Omental fat pad (tissue), 3 donors: ENCODE measurements at regions not wholly inside any gene's neighbourhood (a gene's known extent, or its start where the extent isn't known, plus 50 kb on each side); places are given as distances from the start of the nearest gene placed in this dataset.

Experiments used
- ATAC-seq: fragments of 150-250 bp; one replicate; pipeline ENCODE4 v1.9.1; 2016; ENCODE audit warnings: mild to moderate bottlenecking, moderate library complexity; ENCODE audit not compliant: low FRiP score
- DNase-seq: peaks from one replicate; pipeline ENCODE4 v3.0.0-alpha.2; 2019; ENCODE audit warnings: low spot score
- TF ChIP-seq, protein P1 (sequence below), 3 donors: fragments of 450-650 bp; IDR thresholded peaks; one replicate each; pipeline ENCODE4 v1.5.1; 2016 to 2017; ENCODE audit warnings: antibody characterized with exemption in 3 of 3, mild to moderate bottlenecking in 3 of 3, moderate library complexity in 2 of 3

DNA sequence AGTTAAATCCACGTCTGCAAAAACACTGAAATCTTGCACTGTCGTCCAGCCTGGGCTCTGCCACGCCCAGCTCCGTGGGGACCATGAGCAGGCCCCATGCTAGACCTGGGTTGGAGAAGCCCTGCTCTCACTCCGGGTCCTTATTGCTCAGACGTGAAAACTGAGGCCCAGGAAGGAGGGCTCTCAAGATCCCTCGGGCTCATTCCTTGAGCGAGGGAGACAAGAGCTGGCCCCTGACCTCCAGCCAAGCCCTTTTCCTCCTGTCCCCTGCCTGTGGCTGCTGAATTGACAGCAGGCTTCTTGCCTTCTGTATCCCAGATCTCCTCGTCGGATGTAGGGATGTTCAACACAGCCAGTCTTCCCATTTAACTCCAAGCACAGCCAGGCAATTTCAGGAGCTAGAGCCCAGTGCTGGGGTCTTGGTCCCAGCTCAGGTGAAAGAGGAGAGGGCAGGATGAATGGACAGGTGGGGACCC lies 109.5 kb downstream of the CPZ start:
- TF ChIP-seq, protein P1, sequence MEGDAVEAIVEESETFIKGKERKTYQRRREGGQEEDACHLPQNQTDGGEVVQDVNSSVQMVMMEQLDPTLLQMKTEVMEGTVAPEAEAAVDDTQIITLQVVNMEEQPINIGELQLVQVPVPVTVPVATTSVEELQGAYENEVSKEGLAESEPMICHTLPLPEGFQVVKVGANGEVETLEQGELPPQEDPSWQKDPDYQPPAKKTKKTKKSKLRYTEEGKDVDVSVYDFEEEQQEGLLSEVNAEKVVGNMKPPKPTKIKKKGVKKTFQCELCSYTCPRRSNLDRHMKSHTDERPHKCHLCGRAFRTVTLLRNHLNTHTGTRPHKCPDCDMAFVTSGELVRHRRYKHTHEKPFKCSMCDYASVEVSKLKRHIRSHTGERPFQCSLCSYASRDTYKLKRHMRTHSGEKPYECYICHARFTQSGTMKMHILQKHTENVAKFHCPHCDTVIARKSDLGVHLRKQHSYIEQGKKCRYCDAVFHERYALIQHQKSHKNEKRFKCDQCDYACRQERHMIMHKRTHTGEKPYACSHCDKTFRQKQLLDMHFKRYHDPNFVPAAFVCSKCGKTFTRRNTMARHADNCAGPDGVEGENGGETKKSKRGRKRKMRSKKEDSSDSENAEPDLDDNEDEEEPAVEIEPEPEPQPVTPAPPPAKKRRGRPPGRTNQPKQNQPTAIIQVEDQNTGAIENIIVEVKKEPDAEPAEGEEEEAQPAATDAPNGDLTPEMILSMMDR (IDR thresholded peaks at IDR 0.05): no peak
- DNase-seq: no peak

DNA sequence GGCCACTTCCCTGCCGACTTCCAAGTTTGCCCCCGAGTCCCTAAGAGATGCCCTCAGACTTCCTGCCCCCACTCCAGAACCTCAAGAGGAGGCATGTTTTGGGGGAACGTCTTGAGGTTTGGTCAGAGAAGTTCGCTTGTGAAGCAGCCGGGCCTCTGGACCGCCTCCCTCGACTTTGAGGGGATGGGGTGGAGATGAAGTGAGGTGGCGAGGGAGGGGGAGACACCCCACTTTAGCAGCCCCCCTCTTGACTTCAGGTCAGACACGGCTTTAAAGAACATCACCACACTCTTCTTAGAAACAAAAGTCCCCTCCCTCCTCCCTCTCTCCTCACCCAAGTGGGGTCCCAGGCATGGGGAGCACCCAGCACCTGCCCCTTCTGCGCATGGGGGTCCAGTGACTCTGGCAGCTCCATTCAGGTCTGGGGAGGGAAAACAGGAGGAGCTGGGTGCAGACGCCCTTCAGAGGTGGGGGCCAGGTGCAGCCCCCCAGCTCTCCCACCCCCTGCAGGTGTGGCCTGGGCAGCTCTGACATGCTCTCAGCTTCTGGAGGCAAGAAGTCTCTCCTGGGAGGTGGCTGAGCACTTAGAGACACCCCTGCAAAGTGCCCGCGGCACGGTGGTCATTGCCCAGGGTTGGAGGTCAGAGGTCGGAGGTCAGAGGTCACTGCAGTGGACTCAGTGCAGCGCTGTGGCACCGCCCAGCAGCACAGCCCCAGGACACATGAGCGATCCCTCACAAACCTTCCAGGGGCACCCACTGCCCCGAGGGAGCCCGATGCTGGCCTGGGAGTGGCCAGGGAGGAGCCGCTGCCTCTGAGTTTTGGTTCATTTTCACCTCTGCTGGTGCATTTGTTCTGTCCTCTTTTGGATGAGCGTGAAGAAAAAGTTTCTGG lies 108.8 kb downstream of the CPZ start:
- DNase-seq (no peak), ATAC-seq (no peak)
- TF ChIP-seq, protein P1 (IDR thresholded peaks at IDR 0.05): no peak

More for the DNA sequence above, 109.5 kb downstream of the CPZ start:
- no peak for ATAC-seq

DNA sequence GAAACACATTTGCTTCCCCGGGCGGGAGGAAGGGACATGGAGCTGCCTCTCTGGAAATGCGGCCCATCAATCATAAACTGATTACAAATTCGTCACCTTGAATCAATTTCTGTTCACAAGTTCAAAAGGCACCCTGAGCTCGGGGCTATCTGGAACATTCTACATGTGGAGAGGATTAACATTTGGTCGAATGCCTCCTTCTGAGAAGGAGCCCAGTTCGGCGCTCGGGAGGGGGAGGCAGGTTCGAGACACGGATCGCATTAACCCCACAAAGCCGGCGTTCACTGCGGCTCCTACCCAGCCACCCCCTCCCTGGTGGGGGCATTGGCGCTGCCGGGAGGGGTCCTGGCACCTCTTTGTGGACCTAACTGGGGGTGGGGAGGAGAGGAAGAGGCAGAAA lies 108.0 kb downstream of the CPZ start:
- TF ChIP-seq, protein P1 (IDR thresholded peaks at IDR 0.05): no peak
- no peak for DNase-seq
- no peak for ATAC-seq

DNA sequence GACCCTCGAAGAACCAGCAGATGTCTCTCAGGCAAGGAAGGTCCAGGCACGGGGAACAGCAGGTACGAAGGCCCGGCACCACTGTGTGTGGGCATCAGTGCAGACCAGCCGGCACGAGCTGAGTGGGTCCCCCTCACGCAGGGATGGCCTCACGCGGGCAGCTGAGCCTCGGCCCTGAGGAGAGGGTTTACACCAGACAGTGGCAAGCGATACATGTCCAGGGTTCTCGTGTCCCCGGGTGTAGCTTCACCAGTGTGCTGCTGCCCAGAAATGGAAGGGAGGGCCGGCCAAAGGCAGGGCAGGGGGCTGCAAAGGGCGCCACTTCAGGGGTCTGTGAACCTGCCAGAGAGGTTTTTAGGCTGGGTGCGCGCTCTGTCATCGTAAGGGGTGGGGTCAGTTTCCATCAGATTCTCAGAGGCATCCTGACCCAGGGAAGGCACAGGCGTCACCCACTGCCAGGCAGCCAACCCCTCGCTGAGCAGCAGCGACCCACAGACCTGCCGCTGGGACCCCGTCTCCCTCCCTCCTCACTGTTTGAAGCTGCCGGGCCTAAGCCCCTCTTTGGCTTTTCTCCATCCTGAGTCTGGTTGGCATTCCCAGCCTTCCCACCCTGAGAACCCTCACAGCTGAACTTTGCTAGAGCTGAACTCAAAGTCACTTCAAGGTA lies 107.0 kb downstream of the CPZ start:
- no peak for ATAC-seq
- DNase-seq: no peak
- TF ChIP-seq, protein P1 (IDR thresholded peaks at IDR 0.05): no peak

DNA sequence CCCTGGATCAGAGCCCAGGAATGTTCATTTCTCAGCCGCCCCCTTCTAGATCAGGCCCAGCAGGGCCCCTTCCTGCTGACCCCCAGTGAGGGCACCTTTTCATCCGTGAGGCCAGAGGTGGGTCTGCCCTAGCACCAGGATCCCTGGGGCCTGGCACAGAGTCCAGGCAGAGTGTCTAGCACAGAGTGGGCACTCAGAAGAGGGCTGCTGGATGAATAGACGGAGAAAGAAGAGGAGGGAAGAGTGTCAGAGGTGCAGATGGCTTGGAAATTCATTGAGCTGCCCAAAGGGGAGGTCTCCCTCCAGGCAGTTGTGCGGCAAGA lies 106.5 kb downstream of the CPZ start:
- TF ChIP-seq, protein P1 (IDR thresholded peaks at IDR 0.05): no peak
- DNase-seq (no peak), ATAC-seq (no peak)

DNA sequence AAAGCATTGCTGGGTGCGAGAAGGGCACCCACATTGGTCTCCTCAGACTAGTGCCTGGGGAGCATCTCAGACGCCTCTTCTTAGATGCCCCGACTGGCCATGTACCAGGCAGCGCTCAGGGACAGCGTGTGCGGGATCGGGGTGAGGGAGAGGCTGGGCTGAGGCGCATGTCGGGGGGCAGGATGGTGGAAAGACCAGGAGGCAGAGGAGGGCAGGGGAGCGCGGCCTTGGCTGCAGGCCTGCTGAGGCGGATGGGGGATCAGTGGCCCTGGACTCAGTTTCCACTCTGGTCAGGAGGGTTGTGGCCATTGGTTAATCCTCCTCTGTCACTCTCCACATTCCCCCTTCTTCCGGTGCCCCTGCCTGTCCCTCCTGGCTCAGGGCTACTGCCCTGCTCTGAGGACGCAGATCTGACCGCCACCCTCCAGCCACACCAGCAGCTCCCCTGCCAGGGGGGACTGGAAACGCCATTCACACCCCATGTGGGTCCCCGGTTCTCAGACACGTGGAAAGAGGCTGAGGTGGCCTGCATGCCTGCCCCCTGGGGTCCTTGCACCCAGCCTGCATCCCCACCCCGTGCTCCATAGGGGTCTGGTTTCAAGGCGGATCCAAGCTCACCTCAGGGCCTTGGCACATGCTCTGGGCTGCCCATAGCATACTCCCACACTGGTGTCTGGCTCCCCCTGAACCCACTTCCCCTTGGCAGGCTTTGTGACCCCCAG lies 105.9 kb downstream of the CPZ start:
- ATAC-seq (no peak), DNase-seq (no peak)
- TF ChIP-seq, protein P1 (IDR thresholded peaks at IDR 0.05): no peak
